H9 (cell line): ENCODE measurements at regions not wholly inside any gene's neighbourhood (a gene's known extent, or its start where the extent isn't known, plus 50 kb on each side); places are given as distances from the start of the nearest gene placed in this dataset.

Source experiments
- DNase-seq: peaks from one replicate; pipeline ENCODE4 v3.0.0-alpha.2; 2017
- H2AFZ ChIP-seq: one replicate; pipeline ENCODE4 v1.6.1; 2013; ENCODE audit warnings: mild to moderate bottlenecking, low read length, control low read depth, moderate library complexity
- H2AK5ac ChIP-seq: 2 replicates; pipeline ENCODE4 v1.6.1; 2013; ENCODE audit warnings: low read length, control low read depth, mixed read lengths; ENCODE audit not compliant: insufficient read length
- H2BK120ac ChIP-seq: one replicate; pipeline ENCODE4 v1.6.1; 2013; ENCODE audit warnings: low read depth, mild to moderate bottlenecking, low read length, control low read depth, inconsistent platforms; ENCODE audit not compliant: poor library complexity, severe bottlenecking
- H2BK12ac ChIP-seq: 2 replicates; pipeline ENCODE4 v1.6.1; 2013; ENCODE audit warnings: low read length, control low read depth, mixed read lengths, low read depth; ENCODE audit not compliant: insufficient read length
- H2BK15ac ChIP-seq: 2 replicates; pipeline ENCODE4 v1.6.1; 2013; ENCODE audit warnings: low read depth, low read length, control low read depth
- H2BK20ac ChIP-seq: one replicate; pipeline ENCODE4 v1.6.1; 2013; ENCODE audit warnings: low read depth, mild to moderate bottlenecking, low read length, control low read depth, inconsistent platforms; ENCODE audit not compliant: poor library complexity, severe bottlenecking
- H2BK5ac ChIP-seq: 2 replicates; pipeline ENCODE4 v1.6.1; 2013; ENCODE audit warnings: low read length, control low read depth, mixed read lengths; ENCODE audit not compliant: insufficient read length
- H3K14ac ChIP-seq: 2 replicates; pipeline ENCODE4 v1.6.1; 2013; ENCODE audit warnings: low read length, control low read depth; ENCODE audit not compliant: insufficient read depth
- H3K18ac ChIP-seq: 2 replicates; pipeline ENCODE4 v1.6.1; 2013; ENCODE audit warnings: low read depth, mild to moderate bottlenecking, mixed read lengths, low read length, control low read depth; ENCODE audit not compliant: insufficient read length
- H3K23ac ChIP-seq: 2 replicates; pipeline ENCODE4 v1.6.1; 2013; ENCODE audit warnings: low read length, control low read depth, mixed read lengths, low read depth; ENCODE audit not compliant: insufficient read length
- H3K23me2 ChIP-seq: 2 replicates; pipeline ENCODE4 v1.6.1; 2013; ENCODE audit warnings: low read depth, mild to moderate bottlenecking, mixed read lengths, low read length, control low read depth; ENCODE audit not compliant: insufficient read length, poor library complexity, severe bottlenecking
- H3K27ac ChIP-seq: 2 replicates; pipeline ENCODE4 v1.5.1; 2013; ENCODE audit warnings: low read length, control low read depth, mixed read lengths, low read depth; ENCODE audit not compliant: insufficient read length
- H3K27me3 ChIP-seq: 2 replicates; pipeline ENCODE4 v1.6.1; 2013; ENCODE audit warnings: low read length, control low read depth, inconsistent platforms; ENCODE audit not compliant: insufficient read depth
- H3K4ac ChIP-seq: 2 replicates; pipeline ENCODE4 v1.6.1; 2013; ENCODE audit warnings: low read depth, mild to moderate bottlenecking, control low read depth, inconsistent platforms, low read length, moderate library complexity
- H3K4me1 ChIP-seq: 2 replicates; pipeline ENCODE4 v1.6.1; 2013; ENCODE audit warnings: low read length, control low read depth, inconsistent platforms; ENCODE audit not compliant: insufficient read depth
- H3K4me2 ChIP-seq: 2 replicates; pipeline ENCODE4 v1.6.1; 2013; ENCODE audit warnings: low read length, control low read depth, mixed read lengths; ENCODE audit not compliant: insufficient read length, insufficient read depth
- H3K56ac ChIP-seq: 2 replicates; pipeline ENCODE4 v1.6.1; 2013; ENCODE audit warnings: low read depth, mild to moderate bottlenecking, mixed read lengths, low read length, control low read depth; ENCODE audit not compliant: insufficient read length
- H3K79me1 ChIP-seq: 2 replicates; pipeline ENCODE4 v1.6.1; 2013; ENCODE audit warnings: low read depth, mild to moderate bottlenecking, moderate library complexity, low read length, control low read depth, inconsistent platforms; ENCODE audit not compliant: insufficient read depth, poor library complexity, severe bottlenecking
- H3K79me2 ChIP-seq: 2 replicates; pipeline ENCODE4 v1.6.1; 2013; ENCODE audit warnings: low read length, control low read depth, inconsistent platforms; ENCODE audit not compliant: insufficient read depth
- H3K9ac ChIP-seq: 2 replicates; pipeline ENCODE4 v1.6.1; 2013; ENCODE audit warnings: low read length, control low read depth, mixed read lengths; ENCODE audit not compliant: insufficient read length; ENCODE audit errors: extremely low read depth
- H3K9me3 ChIP-seq: one replicate; pipeline ENCODE4 v1.6.1; 2013; ENCODE audit warnings: low read depth, low read length, inconsistent platforms; ENCODE audit not compliant: control insufficient read depth
- H3T11ph ChIP-seq: one replicate; pipeline ENCODE4 v1.6.1; 2013; ENCODE audit warnings: mild to moderate bottlenecking, low read length, control low read depth, inconsistent platforms
- H4K20me1 ChIP-seq: one replicate; pipeline ENCODE4 v1.6.1; 2013; ENCODE audit not compliant: control insufficient read depth, insufficient read length, insufficient read depth
- H4K5ac ChIP-seq: 2 replicates; pipeline ENCODE4 v1.6.1; 2013; ENCODE audit warnings: low read depth, mild to moderate bottlenecking, mixed read lengths, low read length, control low read depth; ENCODE audit not compliant: insufficient read length
- H4K8ac ChIP-seq: replicated peaks from 2 replicates; pipeline ENCODE4 v1.6.1; 2013; ENCODE audit warnings: low read length, control low read depth, mixed read lengths, low read depth; ENCODE audit not compliant: insufficient read length
- H4K91ac ChIP-seq: 2 replicates; pipeline ENCODE4 v1.6.1; 2013; ENCODE audit warnings: low read depth, mild to moderate bottlenecking, moderate library complexity, mixed read lengths, low read length, control low read depth; ENCODE audit not compliant: insufficient read length
- H3K27ac Mint-ChIP-seq, 3 experiments: 2 replicates in 2 of 3; 3 replicates in 1 of 3; pipeline ENCODE4 v1.8.0; 2020 to 2021; ENCODE audit warnings: mixed read lengths in 3 of 3, mild to moderate bottlenecking in 1 of 3, moderate library complexity in 1 of 3
- H3K27me3 Mint-ChIP-seq: 2 replicates; pipeline ENCODE4 v1.8.0; 2021; ENCODE audit warnings: low read depth, mild to moderate bottlenecking, moderate library complexity, mixed read lengths
- H3K36me3 Mint-ChIP-seq, 3 experiments: 2 replicates in 2 of 3; 3 replicates in 1 of 3; pipeline ENCODE4 v1.8.0; 2020 to 2021; ENCODE audit warnings: low read depth in 3 of 3, mixed read lengths in 3 of 3; ENCODE audit not compliant: insufficient read depth in 1 of 3
- H3K4me1 Mint-ChIP-seq, 2 experiments: 2 replicates each; pipeline ENCODE4 v1.8.0; 2020; ENCODE audit warnings: mixed read lengths in 2 of 2
- H3K4me3 Mint-ChIP-seq, 2 experiments: 2 replicates in 1 of 2; 3 replicates in 1 of 2; pipeline ENCODE4 v1.8.0; 2020 to 2021; ENCODE audit warnings: mild to moderate bottlenecking in 2 of 2, mixed read lengths in 2 of 2, moderate library complexity in 1 of 2
- H3K9me3 Mint-ChIP-seq, 2 experiments: 2 replicates in 1 of 2; 3 replicates in 1 of 2; pipeline ENCODE4 v1.8.0; 2020; ENCODE audit warnings: mild to moderate bottlenecking in 2 of 2, mixed read lengths in 2 of 2, moderate library complexity in 1 of 2
- CTCF ChIP-seq: fragments of 200-600 bp; sonication (generic); conservative IDR thresholded peaks from 3 replicates; pipeline ENCODE4 v1.8.0; 2021; ENCODE audit warnings: antibody characterized with exemption, mild to moderate bottlenecking
- WGBS: extraction: QIAGEN DNeasy Blood & Tissue Kit; methylation state at CpG from one replicate; pipeline ENCODE4 v1.1.7; 2013; ENCODE audit warnings: missing lambda C conversion rate, low lambda C conversion rate, mixed read lengths; ENCODE audit not compliant: insufficient read length; ENCODE audit errors: extremely low coverage; 5-methylcytosine and 5-hydroxymethylcytosine counted together

DNA sequence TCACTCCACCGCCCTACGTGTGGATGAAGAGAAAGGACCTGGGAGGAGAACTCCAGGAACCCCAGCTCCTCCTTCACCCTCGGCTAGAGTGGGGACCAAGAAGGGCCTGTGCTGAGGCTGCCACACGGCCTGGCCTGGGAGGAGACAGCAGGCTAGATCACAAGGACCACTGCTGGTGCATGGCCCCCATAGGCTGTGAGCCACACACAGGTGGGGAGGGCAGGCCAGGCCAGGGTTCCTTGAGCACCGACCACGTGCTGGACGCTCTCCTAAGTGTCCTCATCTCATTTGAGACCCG, 1392.4 kb downstream of the TBC1D22A start:
- H4K20me1 ChIP-seq, result no peaks in the 10 kb centered on the region
- H3K9ac ChIP-seq, result no peak overlapping the region
- no peaks in the 10 kb centered on the region for H3K4me1 ChIP-seq
- no peaks in the 10 kb centered on the region for H3K27me3 ChIP-seq
- no peak overlapping the region for H2BK20ac ChIP-seq
- H2AFZ ChIP-seq, result no peak overlapping the region
- no peak overlapping the region for H2BK5ac ChIP-seq
- H3K56ac ChIP-seq, result no peak overlapping the region
- H3K4me2 ChIP-seq, result no peak overlapping the region
- H2BK12ac ChIP-seq, result no peak overlapping the region
- WGBS, result no CpG with 5 or more reads among the region's 8 CpGs
- no peak overlapping the region for H3K27ac Mint-ChIP-seq
- no peak overlapping the region for H3K14ac ChIP-seq
- no peaks in the 10 kb centered on the region for H3K79me2 ChIP-seq
- no peaks in the 10 kb centered on the region for H3K36me3 Mint-ChIP-seq
- H4K5ac ChIP-seq, result no peak overlapping the region
- no peak overlapping the region for H3K18ac ChIP-seq
- TF ChIP-seq CTCF, result no peak
- peaks cover 2% of the 10 kb centered on the region in 2 experiments; a peak in 1 of 5 replicates for H3K9me3 Mint-ChIP-seq
- peaks cover 9% of the 10 kb centered on the region in 2 experiments; a peak in 3 of 4 replicates for H3K4me1 Mint-ChIP-seq
- no peak overlapping the region for H3K23ac ChIP-seq
- H3K27ac ChIP-seq, result no peak overlapping the region
- H3K27me3 Mint-ChIP-seq, result peaks cover 4% of the 10 kb centered on the region
- no peak overlapping the region for H3K4ac ChIP-seq
- no peak overlapping the region for H3K4me3 Mint-ChIP-seq
- H3K9me3 ChIP-seq, result no peaks in the 10 kb centered on the region
- no peak for DNase-seq
- H3K23me2 ChIP-seq, result no peaks in the 10 kb centered on the region
- no peak overlapping the region for H3T11ph ChIP-seq
- no peak overlapping the region for H4K8ac ChIP-seq
- no peaks in the 10 kb centered on the region for H3K79me1 ChIP-seq
- H2AK5ac ChIP-seq, result no peak overlapping the region
- H4K91ac ChIP-seq, result no peak overlapping the region
- no peak overlapping the region for H2BK120ac ChIP-seq
- H2BK15ac ChIP-seq, result no peak overlapping the region
